Uterus (tissue), 3 donors: ENCODE measurements at regions not wholly inside any gene's neighbourhood (a gene's known extent, or its start where the extent isn't known, plus 50 kb on each side); places are given as distances from the start of the nearest gene placed in this dataset.

Experiments used
- DNase-seq, 2 donors: peaks; one replicate each; pipeline ENCODE4 v3.0.0-alpha.2; 2019 to 2020
- H3K27ac ChIP-seq, 2 donors: fragments of 200-600 bp; sonication (generic); 1 replicate in 1 of 2; 2 replicates in 1 of 2; pipeline ENCODE4 v1.5.1; 2016 to 2018
- H3K27me3 ChIP-seq, 2 donors: fragments of 200-600 bp; sonication (generic); one replicate each; pipeline ENCODE4 v1.5.1; 2018 to 2019; ENCODE audit warnings: control low read depth in 1 of 2
- H3K36me3 ChIP-seq, 2 donors: fragments of 200-600 bp; sonication (generic); one replicate each; pipeline ENCODE4 v1.5.1; 2019; ENCODE audit warnings: control low read depth in 1 of 2
- H3K4me1 ChIP-seq, 2 donors: fragments of 200-600 bp; sonication (generic); one replicate each; pipeline ENCODE4 v1.5.1; 2018 to 2019; ENCODE audit warnings: control low read depth in 1 of 2
- H3K4me3 ChIP-seq, 2 donors: fragments of 200-600 bp; sonication (generic); 1 replicate in 1 of 2; 2 replicates in 1 of 2; pipeline ENCODE4 v1.5.1; 2018 to 2019; ENCODE audit warnings: mild to moderate bottlenecking in 1 of 2
- H3K9me3 ChIP-seq, 2 donors: fragments of 200-600 bp; sonication (generic); one replicate each; pipeline ENCODE4 v1.5.1; 2019; ENCODE audit warnings: control low read depth in 1 of 2
- CTCF ChIP-seq, 4 experiments: fragments of 200-600 bp in 2 of 4; fragments of 450-650 bp in 2 of 4; sonication (generic) in 2 of 4; IDR thresholded peaks; one replicate each; pipeline ENCODE4 v1.5.1; 2016 to 2019; ENCODE audit warnings: antibody characterized with exemption in 4 of 4, mild to moderate bottlenecking in 2 of 4, moderate library complexity in 1 of 4
- POLR2A ChIP-seq, 2 donors: fragments of 450-650 bp; IDR thresholded peaks; one replicate each; pipeline ENCODE4 v1.6.1; 2016; ENCODE audit warnings: antibody characterized with exemption in 2 of 2, mild to moderate bottlenecking in 1 of 2, moderate library complexity in 1 of 2
- intact Hi-C: fragments of 100-400 bp; cut with DNase I; formaldehyde crosslinking; loops from one replicate; pipeline ENCODE4 v1.15.1; 2023; ENCODE audit warnings: low total_unique reads
- donor health status: DM: yes; HTN: yes; CAD: no.

- H3K27ac ChIP-seq: no peak overlapping the region
- H3K4me3 ChIP-seq: no peak overlapping the region
- intact Hi-C loops: no loop called here
- peaks cover 0 to 7% of the 10 kb centered on the region in 2 donors for H3K4me1 ChIP-seq
- TF ChIP-seq POLR2A (IDR thresholded peaks at IDR 0.05): no peak
- TF ChIP-seq CTCF (IDR thresholded peaks at IDR 0.05): no peak
- DNase-seq: no peak
- no peaks in the 10 kb centered on the region for H3K36me3 ChIP-seq
- H3K27me3 ChIP-seq: no peaks in the 10 kb centered on the region
- H3K9me3 ChIP-seq: no peaks in the 10 kb centered on the region
Observed at GRCh38 chr5:158142156-158142555, 283.2 kb upstream of the CLINT1 start.

- Histone ChIP-seq H3K4me3 (no peak overlapping the region), H3K36me3 (no peaks in the 10 kb centered on the region), H3K27me3 (no peaks in the 10 kb centered on the region), H3K27ac (peak overlapping the region; percentile 17 to 30), H3K9me3 (no peaks in the 10 kb centered on the region), H3K4me1 (no peaks in the 10 kb centered on the region)
- intact Hi-C loops: no loop called here
- DNase-seq: peak; percentile 39 to 43
- TF ChIP-seq CTCF (IDR thresholded peaks at IDR 0.05) (no peak), POLR2A (IDR thresholded peaks at IDR 0.05) (no peak)
Observed at GRCh38 chr5:158140120-158140731, 281.3 kb upstream of the CLINT1 start.

- DNase-seq: no peak
- H3K27ac ChIP-seq: no peak overlapping the region
- no peak overlapping the region for H3K4me3 ChIP-seq
- TF ChIP-seq POLR2A (IDR thresholded peaks at IDR 0.05) (no peak), CTCF (IDR thresholded peaks at IDR 0.05) (no peak)
- no peaks in the 10 kb centered on the region for H3K4me1 ChIP-seq
- no peaks in the 10 kb centered on the region for H3K27me3 ChIP-seq
- intact Hi-C loops: no loop called here
- no peaks in the 10 kb centered on the region for H3K9me3 ChIP-seq
- H3K36me3 ChIP-seq: no peaks in the 10 kb centered on the region
Observed at GRCh38 chr5:158139161-158139560, 280.2 kb upstream of the CLINT1 start.

GRCh38 chr5:158135682-158136179, 276.8 kb upstream of the CLINT1 start:
- intact Hi-C loops: no loop called here

More at GRCh38 chr5:158135682-158136179, 276.8 kb upstream of the CLINT1 start:
- Histone ChIP-seq H3K4me3 (no peak overlapping the region), H3K27me3 (no peaks in the 10 kb centered on the region), H3K9me3 (no peaks in the 10 kb centered on the region), H3K36me3 (no peaks in the 10 kb centered on the region), H3K4me1 (no peaks in the 10 kb centered on the region), H3K27ac (no peak overlapping the region)
- no peak for DNase-seq
- TF ChIP-seq CTCF (IDR thresholded peaks at IDR 0.05) (no peak), POLR2A (IDR thresholded peaks at IDR 0.05) (no peak)
